GM12878 (cell line): ENCODE measurements at regions not wholly inside any gene's neighbourhood (a gene's known extent, or its start where the extent isn't known, plus 50 kb on each side); places are given as distances from the start of the nearest gene placed in this dataset.

Experiments
- ATAC-seq: fragments of 200-7000 bp; cut with Tn5 transposase; 3 replicates; pipeline ENCODE4 v1.9.1; 2020; ENCODE audit warnings: mild to moderate bottlenecking, moderate library complexity
- BruUV-seq: library from RNA; stranded (reverse); fragments of 400-500 nt; replicated peaks from 2 replicates; lab custom pipeline; 2021; lab: Mats Ljungman, UMichigan
- CTCF ChIA-PET: fragments of 300-600 bp; sonication (Branson Sonifier 250); formaldehyde crosslinking; extraction: SDS; loops from one replicate; lab custom pipeline; 2021; ENCODE audit warnings: inconsistent platforms; lab: Yijun Ruan, JAX
- POLR2A ChIA-PET: fragments of 350-600 bp; formaldehyde crosslinking; extraction: SDS; loops from one replicate; lab custom pipeline; 2021; ENCODE audit warnings: inconsistent platforms; lab: Charles Lee
- RAD21 ChIA-PET: fragments of 300-600 bp; sonication (Branson Sonifier 250); formaldehyde crosslinking; loops from one replicate; lab custom pipeline; 2023; ENCODE audit warnings: antibody characterized with exemption; ENCODE audit not compliant: unreplicated experiment; lab: Charles Lee
- SMC1A ChIA-PET: fragments of 300-600 bp; sonication (Branson Sonifier 250); formaldehyde crosslinking; loops from one replicate; lab custom pipeline; 2023; ENCODE audit not compliant: unreplicated experiment, uncharacterized antibody; lab: Charles Lee
- DNase-seq: peaks from one replicate; pipeline ENCODE4 v3.0.0-alpha.2; 2011; ENCODE audit warnings: low read depth, low spot score
- FAIRE-seq: peaks from 3 replicates; lab custom pipeline; 2011; peaks lifted over from hg19 to GRCh38; lab: Jason Lieb, UNC
- H2AFZ ChIP-seq: 2 replicates; pipeline ENCODE4 v1.6.0; 2011; ENCODE audit warnings: low read depth, low read length, control low read depth; ENCODE audit not compliant: control insufficient read depth
- H3K27ac ChIP-seq: 2 replicates; pipeline ENCODE4 v1.5.1; 2011; ENCODE audit warnings: control low read depth; ENCODE audit not compliant: control insufficient read depth, insufficient read depth
- H3K27me3 ChIP-seq, 2 experiments: replicated peaks in 1 of 2; 2 replicates each; pipeline versions ENCODE4 v1.6.0 to v1.6.1; 2011; ENCODE audit warnings: low read length in 1 of 2; ENCODE audit not compliant: control insufficient read depth in 2 of 2, insufficient read depth in 2 of 2
- H3K36me3 ChIP-seq, 2 experiments: 2 replicates each; pipeline ENCODE4 v1.5.1; 2011; ENCODE audit warnings: low read length in 1 of 2; ENCODE audit not compliant: control insufficient read depth in 2 of 2, insufficient read depth in 2 of 2
- H3K4me1 ChIP-seq: 2 replicates; pipeline ENCODE4 v1.6.1; 2011; ENCODE audit warnings: mild to moderate bottlenecking, low read length, moderate library complexity, mixed read lengths; ENCODE audit not compliant: control insufficient read depth, insufficient read depth
- H3K4me2 ChIP-seq: 2 replicates; pipeline ENCODE4 v1.6.0; 2011; ENCODE audit warnings: control low read depth; ENCODE audit not compliant: control insufficient read depth, insufficient read depth
- H3K4me3 ChIP-seq: fragments of 200-600 bp; sonication (generic); 2 replicates; pipeline ENCODE4 v1.5.1; 2016
- H3K79me2 ChIP-seq: 2 replicates; pipeline ENCODE4 v1.6.0; 2011; ENCODE audit warnings: low read length; ENCODE audit not compliant: control insufficient read depth, insufficient read depth
- H3K9ac ChIP-seq: 2 replicates; pipeline ENCODE4 v1.8.0; 2011; ENCODE audit warnings: low read length, control low read depth, mixed read lengths; ENCODE audit not compliant: control insufficient read depth, insufficient read depth
- H3K9me3 ChIP-seq: replicated peaks from 3 replicates; pipeline ENCODE4 v1.5.1; 2011; ENCODE audit warnings: mild to moderate bottlenecking, low read length; ENCODE audit not compliant: control insufficient read depth, insufficient read depth
- H4K20me1 ChIP-seq: 2 replicates; pipeline ENCODE4 v1.6.0; 2011; ENCODE audit not compliant: control insufficient read depth, insufficient read depth
- BCL3 ChIP-seq: IDR thresholded peaks from 2 replicates; pipeline ENCODE4 v1.6.1; 2011; ENCODE audit warnings: borderline replicate concordance, low read depth, mild to moderate bottlenecking, moderate library complexity, low read length; ENCODE audit not compliant: insufficient read depth, poor library complexity, severe bottlenecking
- CBX5 ChIP-seq: sonication (generic); IDR thresholded peaks from 2 replicates; pipeline ENCODE4 v1.6.1; 2016; ENCODE audit warnings: low read depth, moderate library complexity, mild to moderate bottlenecking, inconsistent platforms
- CHD4 ChIP-seq: fragments of 200-600 bp; sonication (generic); IDR thresholded peaks from 2 replicates; pipeline ENCODE4 v1.6.1; 2016; ENCODE audit warnings: mild to moderate bottlenecking
- CREB1 ChIP-seq: IDR thresholded peaks from 2 replicates; pipeline ENCODE4 v1.6.1; 2012; ENCODE audit warnings: low read depth, mild to moderate bottlenecking, inconsistent platforms
- ESRRA ChIP-seq: IDR thresholded peaks from 2 replicates; pipeline ENCODE4 v1.6.1; 2012; ENCODE audit warnings: mild to moderate bottlenecking, low read length, improper control_type of control experiment
- MLLT1 ChIP-seq: fragments of 450-650 bp; IDR thresholded peaks from 2 replicates; pipeline ENCODE4 v1.6.1; 2016; ENCODE audit warnings: mild to moderate bottlenecking
- NFYB ChIP-seq: IDR thresholded peaks from 2 replicates; pipeline ENCODE4 v1.6.1; 2011; ENCODE audit warnings: low read depth, mild to moderate bottlenecking, low read length, improper control_type of control experiment, moderate library complexity; ENCODE audit not compliant: insufficient read depth
- NRF1 ChIP-seq: conservative IDR thresholded peaks from 2 replicates; pipeline ENCODE4 v1.6.1; 2011; ENCODE audit warnings: mild to moderate bottlenecking, low read depth, low read length, improper control_type of control experiment
- RAD21 ChIP-seq: IDR thresholded peaks from 2 replicates; pipeline ENCODE4 v1.6.1; 2011; ENCODE audit warnings: mild to moderate bottlenecking, low read depth, low read length, moderate library complexity; ENCODE audit not compliant: insufficient read depth
- RBBP5 ChIP-seq: fragments of 200-600 bp; sonication (generic); conservative IDR thresholded peaks from 2 replicates; pipeline ENCODE4 v1.6.1; 2016
- RCOR1 ChIP-seq: conservative IDR thresholded peaks from 2 replicates; pipeline ENCODE4 v1.6.1; 2012; ENCODE audit warnings: low read depth, low read length, improper control_type of control experiment
- RELB ChIP-seq: fragments of 450-650 bp; IDR thresholded peaks from 2 replicates; pipeline ENCODE4 v1.6.1; 2017; ENCODE audit warnings: low read depth, mild to moderate bottlenecking, moderate library complexity
- SKIL ChIP-seq: fragments of 450-650 bp; IDR thresholded peaks from 2 replicates; pipeline ENCODE4 v1.6.1; 2017; ENCODE audit warnings: mild to moderate bottlenecking, low read depth, inconsistent platforms; ENCODE audit not compliant: poor library complexity, severe bottlenecking
- TCF7 ChIP-seq: IDR thresholded peaks from 2 replicates; pipeline ENCODE4 v1.6.1; 2014; ENCODE audit warnings: antibody characterized with exemption, borderline replicate concordance
- USF1 ChIP-seq: IDR thresholded peaks from 2 replicates; pipeline ENCODE4 v1.6.1; 2011; ENCODE audit warnings: borderline replicate concordance, low read depth, mild to moderate bottlenecking, moderate library complexity, mixed read lengths, low read length; ENCODE audit not compliant: insufficient read depth; ENCODE audit errors: extremely low read length
- YBX1 ChIP-seq: fragments of 450-650 bp; IDR thresholded peaks from 2 replicates; pipeline ENCODE4 v1.6.1; 2016; ENCODE audit warnings: antibody characterized with exemption
- YY1 ChIP-seq: IDR thresholded peaks from 2 replicates; pipeline ENCODE4 v1.6.1; 2011; ENCODE audit warnings: low read depth, mild to moderate bottlenecking, low read length
- ZNF384 ChIP-seq: IDR thresholded peaks from 2 replicates; pipeline ENCODE4 v1.6.1; 2012; ENCODE audit warnings: low read depth, mild to moderate bottlenecking, low read length, improper control_type of control experiment, borderline replicate concordance
- WGBS: methylation state at CpG from one replicate; pipeline ENCODE4 v1.1.6; 2016; ENCODE audit warnings: low lambda C conversion rate; ENCODE audit not compliant: insufficient replicate concordance, insufficient coverage; ENCODE audit errors: missing lambda C conversion rate; 5-methylcytosine and 5-hydroxymethylcytosine counted together
- in situ Hi-C: fragments of 300-500 bp; cut with MboI; formaldehyde crosslinking; loops from 9 replicates; pipeline ENCODE4 v1.14.3; 2018; ENCODE audit warnings: mixed read lengths
- intact Hi-C: fragments of 100-400 bp; cut with micrococcal nuclease; formaldehyde crosslinking; loops from one replicate; pipeline ENCODE4 v1.14.2; 2022; ENCODE audit not compliant: unreplicated experiment

GRCh38 chr4:185912779-185913178, 100.8 kb upstream of the SORBS2 start:
- Histone ChIP-seq H3K36me3 (no peaks in the 10 kb centered on the region), H3K4me2 (no peak overlapping the region), H3K4me1 (no peaks in the 10 kb centered on the region), H3K9ac (no peak overlapping the region), H4K20me1 (no peaks in the 10 kb centered on the region), H3K27me3 (no peaks in the 10 kb centered on the region), H3K79me2 (no peaks in the 10 kb centered on the region), H3K27ac (no peak overlapping the region), H2AFZ (no peak overlapping the region), H3K9me3 (no peaks in the 10 kb centered on the region), H3K4me3 (no peak overlapping the region)
- no peak for TF ChIP-seq YBX1
- TF ChIP-seq RBBP5, result no peak
- no peak for TF ChIP-seq CREB1
- TF ChIP-seq YY1, result no peak
- no peak for TF ChIP-seq RCOR1
- no peak for TF ChIP-seq SKIL
- TF ChIP-seq NFYB, result no peak
- TF ChIP-seq ESRRA, result no peak
- no peak for TF ChIP-seq CBX5
- no peak for TF ChIP-seq NRF1
- TF ChIP-seq CHD4, result no peak
- no peak for TF ChIP-seq MLLT1
- no peak for TF ChIP-seq RAD21
- no peak for TF ChIP-seq BCL3
- no peak for TF ChIP-seq USF1
- TF ChIP-seq RELB, result no peak
- no peak for TF ChIP-seq TCF7
- no peak for TF ChIP-seq ZNF384
- no peak for FAIRE-seq
- POLR2A ChIA-PET, result no interaction called here
- intact Hi-C loops (no loop called here), in situ Hi-C loops (no loop called here)
- ATAC-seq, result no peak
- 62% methylated on average over 4 of the region's 4 CpGs for WGBS
- DNase-seq, result no peak
- RAD21 ChIA-PET, result no interaction called here
- BruUV-seq, result no TSS peak
- CTCF ChIA-PET, result no interaction called here
- SMC1A ChIA-PET, result interaction anchor here (0.6 kb wide), 1 partner anchor 387 kb away, joined by 4 read pairs; no protein-coding TSS in a partner anchor
